ENCODE measurements at regions not wholly inside any gene's neighbourhood (a gene's known extent, or its start where the extent isn't known, plus 50 kb on each side); places are given as distances from the start of the nearest gene placed in this dataset.

DNA sequence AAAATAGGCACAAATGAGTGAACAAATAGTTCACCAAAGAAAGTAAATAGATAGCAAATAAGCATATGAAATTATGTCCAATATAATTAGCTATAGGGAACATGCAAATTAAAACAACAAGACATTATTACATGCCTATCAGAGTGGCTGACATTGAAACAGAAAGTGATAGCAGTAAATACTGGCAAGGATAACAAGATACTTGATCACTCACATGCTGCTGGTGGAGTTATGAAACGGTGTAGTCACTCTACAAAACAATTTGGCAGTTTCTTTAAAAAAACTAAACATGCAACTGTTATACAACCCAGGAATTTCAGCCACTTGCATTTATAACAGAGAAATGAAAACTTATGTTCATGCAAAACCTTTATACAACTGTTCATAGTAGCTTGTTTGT is 439.2 kb upstream of the ACVR2A start:
- no peak for DNase-seq
- intact Hi-C loops (cut with DNase I) = no loop called here

DNA sequence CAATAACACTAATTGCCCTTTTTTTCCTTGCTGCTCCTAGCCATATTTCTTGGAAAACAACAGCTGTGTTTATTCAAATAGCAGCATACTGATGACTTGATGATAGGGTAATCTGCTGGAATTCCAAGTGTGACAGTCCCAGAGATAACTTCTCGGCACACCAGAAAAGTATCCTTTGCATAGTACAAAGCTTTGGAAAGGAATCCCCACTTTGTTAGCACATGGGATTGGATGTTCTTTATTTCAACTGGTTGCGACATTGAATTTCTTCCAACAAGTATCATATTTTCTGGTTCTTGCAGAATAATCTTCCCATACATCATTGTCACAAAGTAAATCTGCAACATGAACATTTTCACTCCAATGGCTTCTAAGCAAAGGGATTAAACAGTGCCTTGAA is 445.8 kb upstream of the ACVR2A start:
- intact Hi-C loops (cut with DNase I) = no loop called here
- no peak for DNase-seq

DNA sequence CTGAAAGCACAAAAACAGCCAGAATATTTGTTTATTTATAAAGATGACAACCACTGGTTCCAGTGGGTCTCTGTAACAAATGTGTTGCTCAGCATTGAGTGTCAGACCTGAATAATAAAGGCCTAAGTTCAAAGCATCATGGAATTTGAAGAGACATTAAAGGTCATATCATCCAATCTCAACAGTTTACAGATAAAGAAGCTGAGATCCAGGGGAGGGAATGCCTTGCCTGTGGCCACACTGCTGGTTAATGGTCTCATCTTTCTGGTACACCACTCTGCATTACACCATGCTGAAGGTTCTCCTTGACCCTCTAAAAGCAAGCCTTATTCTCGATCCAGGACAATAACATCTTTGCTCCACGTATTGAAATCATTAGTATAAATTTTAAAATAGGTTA is 446.5 kb upstream of the ACVR2A start:
- intact Hi-C loops (cut with DNase I) = no loop called here

DNA sequence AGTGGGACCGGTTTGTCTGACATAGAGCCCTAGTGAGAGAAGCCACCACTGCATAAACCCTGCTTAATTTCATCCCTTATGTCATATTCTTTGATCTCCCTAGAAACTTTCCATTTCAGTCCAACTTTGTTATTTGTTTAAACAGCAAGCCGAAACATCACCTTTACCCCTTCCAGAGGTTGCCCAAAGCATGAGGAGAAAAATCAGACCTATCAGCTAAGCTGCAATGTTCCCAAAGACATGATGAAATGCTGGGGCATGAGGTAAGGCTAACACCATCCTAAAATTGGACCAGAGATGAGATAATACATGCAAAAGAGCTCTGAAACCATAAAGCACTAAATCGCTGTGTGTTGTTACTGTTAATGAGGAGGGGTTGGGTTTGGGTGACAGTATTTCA is 447.9 kb upstream of the ACVR2A start:
- intact Hi-C loops (cut with DNase I) = no loop called here
- DNase-seq = no peak

More for the DNA sequence above, 446.5 kb upstream of the ACVR2A start:
- no peak for DNase-seq

DNA sequence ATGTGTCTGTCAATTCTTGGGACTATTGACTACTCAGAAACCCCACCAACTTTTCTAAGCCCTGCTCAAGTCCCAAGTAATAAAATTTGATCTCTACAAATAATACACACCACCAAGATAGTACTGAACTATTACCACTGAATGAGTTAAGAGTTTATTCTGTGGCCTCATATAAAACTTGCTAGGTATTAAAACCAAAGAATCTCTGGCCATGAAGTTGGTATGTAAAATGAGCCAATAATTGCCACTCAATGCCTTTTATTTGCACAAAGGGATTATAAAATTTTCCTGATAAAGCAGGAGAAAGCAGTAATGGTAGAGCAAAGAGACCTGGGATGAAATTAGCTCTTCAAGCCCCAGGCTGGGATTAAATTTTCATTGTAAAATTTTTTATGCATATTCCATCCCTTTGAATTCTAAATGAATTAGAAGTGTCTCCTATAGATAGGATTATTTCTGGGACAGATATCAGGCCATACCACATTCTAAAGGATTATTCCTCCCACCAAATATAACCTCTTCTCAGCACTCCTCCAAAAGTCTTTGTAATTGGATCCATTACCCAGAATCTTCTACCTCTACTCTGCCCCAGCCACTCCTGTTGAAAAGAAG is 450.5 kb upstream of the ACVR2A start:
- intact Hi-C loops (cut with DNase I) = no loop called here
- DNase-seq = no peak

DNA sequence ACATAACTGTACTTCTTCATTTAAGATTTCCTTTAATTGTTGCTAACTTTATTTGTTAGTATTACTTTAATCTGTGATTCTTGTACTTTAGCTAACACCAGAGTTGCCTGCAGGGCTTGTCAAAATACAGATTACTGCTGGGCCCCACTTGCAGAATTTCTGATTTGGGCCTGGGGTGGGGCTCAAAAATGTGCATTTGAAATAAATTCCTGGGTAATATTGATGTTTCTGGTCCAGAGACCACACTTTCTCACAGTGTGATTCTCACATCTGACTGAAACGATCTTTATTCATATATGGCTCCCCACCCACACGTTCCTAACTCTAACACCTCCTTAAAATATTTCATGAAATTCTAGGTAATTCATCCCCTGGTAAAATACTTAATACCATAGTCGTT is 452.6 kb upstream of the ACVR2A start:
- intact Hi-C loops (cut with DNase I) = no loop called here
- DNase-seq = no peak

DNA sequence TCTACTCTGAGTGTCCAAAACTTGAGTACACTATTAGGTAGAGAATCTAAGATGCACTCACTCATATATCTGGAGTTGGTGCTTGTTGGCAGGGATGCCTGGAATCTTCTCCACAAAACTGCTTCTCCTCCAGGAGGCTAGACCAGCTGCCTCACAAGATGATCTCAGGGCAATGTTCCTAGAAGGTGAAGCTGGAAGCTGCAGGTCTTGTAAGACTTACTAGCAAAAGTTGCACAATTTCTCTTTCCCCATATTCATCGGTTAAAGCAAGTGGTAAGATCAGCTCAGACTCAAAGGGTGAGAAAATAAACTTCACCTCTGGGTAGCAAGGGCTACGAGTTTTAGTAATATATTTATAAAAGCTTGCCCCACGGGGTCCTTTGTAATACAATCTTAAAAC is 454.4 kb upstream of the ACVR2A start:
- DNase-seq = no peak
- intact Hi-C loops (cut with DNase I) = no loop called here

DNA sequence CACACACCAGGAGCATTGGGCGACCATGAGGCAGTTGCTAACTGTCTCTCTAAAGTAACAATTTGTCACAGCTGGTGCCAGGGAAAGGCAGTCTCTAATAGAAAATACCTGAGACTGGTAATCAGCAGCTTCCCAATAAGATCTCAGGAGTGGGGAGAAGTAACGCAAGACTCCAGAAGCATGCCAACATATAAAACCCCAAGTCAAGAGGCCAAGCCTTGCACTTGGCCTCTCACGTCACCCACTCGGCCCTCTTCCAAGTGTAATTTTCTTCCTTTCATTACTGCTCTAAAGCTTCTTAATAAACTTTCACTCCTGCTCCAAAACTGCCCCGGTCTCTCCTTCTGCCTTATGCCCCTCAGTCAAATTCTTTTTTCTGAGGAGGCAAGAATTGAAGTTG is 455.6 kb upstream of the ACVR2A start:
- no peak for DNase-seq
- intact Hi-C loops (cut with DNase I) = no loop called here

DNA sequence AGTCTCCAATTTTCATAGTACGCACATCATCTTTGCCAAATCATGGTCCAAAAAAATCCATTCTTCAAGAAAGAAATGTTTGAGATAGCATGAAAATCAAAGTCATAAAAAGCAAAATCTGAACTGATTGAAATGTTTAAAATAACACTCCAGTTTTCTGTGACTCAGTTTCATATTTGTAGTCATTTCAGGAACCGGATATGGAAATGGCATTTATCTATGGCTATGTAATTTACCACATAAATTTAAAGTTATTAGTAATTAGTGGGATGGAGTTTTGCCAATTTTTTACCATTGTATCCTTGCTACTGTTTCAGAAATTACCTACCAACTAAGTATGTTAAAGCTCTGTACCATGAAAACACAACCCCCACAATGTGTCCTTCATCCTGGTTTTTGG is 456.6 kb upstream of the ACVR2A start:
- intact Hi-C loops (cut with DNase I) = no loop called here
- no peak for DNase-seq

DNA sequence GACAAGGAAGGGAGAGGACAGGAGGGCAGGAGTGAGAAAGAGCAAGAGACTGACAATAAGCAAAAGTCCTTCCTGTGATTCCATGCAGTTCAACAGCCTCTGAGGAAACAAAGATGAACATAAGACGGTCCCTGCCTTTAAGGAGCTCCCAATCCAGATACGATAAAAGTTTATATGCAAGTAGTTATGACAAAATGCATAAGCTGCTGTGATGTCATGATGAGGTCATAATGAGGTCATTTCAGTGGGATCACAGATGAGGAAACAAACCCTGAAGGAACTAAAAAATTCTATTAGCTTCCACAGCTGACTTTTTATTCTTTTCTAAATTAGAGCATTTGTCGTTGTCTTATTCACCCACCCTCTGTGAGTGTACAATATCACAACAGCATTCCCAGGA is 458.5 kb upstream of the ACVR2A start:
- intact Hi-C loops (cut with DNase I) = no loop called here

DNA sequence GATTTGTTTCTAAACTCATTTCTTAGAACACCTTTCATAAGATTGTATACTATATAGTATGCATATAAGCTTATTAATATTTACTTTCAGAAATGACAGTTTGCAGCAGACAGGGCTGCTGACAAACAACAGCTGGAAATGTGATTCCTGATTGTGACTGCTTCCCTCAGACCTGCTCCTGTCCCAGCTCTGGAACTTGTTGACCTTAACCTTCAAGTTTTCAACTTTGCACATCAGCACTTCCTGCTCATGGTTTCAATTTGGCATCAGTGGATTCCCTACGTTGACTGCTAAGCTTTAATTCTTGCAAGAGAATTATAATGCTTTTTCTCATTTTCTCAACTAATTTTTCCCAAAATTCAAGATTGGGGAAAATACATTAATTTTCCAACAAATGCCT is 459.2 kb upstream of the ACVR2A start:
- intact Hi-C loops (cut with DNase I) = no loop called here
- DNase-seq = no peak

More for the DNA sequence above, 458.5 kb upstream of the ACVR2A start:
- DNase-seq = no peak

DNA sequence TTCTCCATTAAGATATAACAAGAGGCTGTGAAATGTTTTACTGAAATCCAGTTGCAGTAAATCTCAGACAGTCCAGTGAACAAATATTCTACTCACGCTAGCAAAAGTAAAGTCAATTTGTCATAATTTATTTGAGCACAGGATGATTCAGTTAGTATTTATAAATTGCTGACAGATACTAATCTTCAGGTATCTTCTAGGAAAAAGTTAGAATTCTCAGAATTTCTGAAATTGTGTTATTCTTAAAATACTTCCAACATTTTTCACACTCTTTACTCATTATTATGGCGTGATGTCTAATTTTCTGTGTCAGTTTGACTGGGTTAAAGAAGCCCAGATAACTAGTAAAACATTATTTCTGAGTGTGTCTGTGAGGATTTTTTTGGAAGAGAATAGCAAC is 460.2 kb upstream of the ACVR2A start:
- no peak for DNase-seq
- intact Hi-C loops (cut with DNase I) = no loop called here

DNA sequence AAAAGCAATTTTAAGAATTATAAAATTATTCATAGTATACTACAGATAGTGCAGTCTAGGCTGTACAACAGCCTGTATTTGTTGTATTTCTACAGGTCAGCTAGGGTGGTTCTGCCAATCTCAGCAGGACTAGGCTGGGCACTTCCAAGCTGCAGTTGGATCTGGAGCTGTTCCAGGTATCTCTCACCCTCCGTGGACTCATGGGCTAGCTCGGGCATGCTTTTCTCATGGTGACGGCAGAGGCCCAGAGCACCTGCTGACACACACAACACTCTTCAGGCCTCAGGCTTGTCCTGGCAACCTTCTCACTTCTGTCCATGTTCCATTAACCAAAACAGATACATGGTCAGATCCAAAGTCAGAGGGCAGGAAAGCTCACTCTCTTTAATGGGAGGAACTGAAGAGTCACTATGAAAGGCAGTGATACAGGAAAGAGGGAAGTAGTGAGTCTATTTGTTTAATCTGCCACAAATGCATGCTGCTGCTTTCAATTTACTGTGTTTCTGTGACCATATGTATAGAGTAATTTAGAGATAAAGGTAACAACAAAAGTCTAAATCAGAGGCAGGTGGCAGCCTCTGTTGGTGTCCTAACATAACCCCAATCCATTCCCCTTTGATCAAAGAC is 462.4 kb upstream of the ACVR2A start:
- intact Hi-C loops (cut with DNase I) = no loop called here
- DNase-seq = no peak

DNA sequence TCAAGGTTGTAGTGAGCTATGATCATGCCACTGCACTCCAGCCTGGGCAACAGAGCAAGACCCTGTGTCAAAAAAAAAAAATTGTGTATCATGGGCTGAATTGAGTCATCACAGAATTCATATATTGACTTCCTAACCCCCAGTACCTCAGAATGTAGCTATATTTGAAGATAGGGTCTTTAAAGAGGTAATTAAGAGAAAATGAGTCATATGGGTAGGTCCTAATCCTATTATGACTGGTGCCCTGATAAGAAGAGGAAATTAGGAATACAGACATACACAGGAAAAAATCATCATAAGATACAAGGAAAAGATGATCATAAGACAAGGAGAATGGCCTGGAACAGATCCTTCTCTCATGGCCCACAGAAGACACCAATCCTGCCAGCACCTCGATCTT is 466.4 kb upstream of the ACVR2A start:
- DNase-seq = no peak
- intact Hi-C loops (cut with DNase I) = no loop called here

DNA sequence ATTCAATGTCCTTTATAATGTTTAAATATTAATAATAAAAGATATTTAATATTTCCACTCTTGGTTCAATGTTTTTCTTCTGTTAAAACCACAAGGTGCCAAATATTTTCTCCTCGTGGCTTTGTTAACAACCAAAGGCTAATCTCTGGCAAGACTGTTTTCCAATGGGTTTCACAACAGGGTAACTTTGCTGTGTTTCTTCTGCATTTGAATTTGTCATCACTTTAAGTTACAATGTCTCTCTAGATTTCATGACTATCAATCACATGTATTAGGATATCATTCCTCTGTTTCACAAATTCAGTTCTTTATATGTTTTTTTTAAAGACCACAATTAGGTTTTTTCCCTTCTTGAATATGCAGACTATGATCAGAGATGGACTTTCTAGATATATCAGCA is 469.8 kb upstream of the ACVR2A start:
- intact Hi-C loops (cut with DNase I) = no loop called here
- no peak for DNase-seq

DNA sequence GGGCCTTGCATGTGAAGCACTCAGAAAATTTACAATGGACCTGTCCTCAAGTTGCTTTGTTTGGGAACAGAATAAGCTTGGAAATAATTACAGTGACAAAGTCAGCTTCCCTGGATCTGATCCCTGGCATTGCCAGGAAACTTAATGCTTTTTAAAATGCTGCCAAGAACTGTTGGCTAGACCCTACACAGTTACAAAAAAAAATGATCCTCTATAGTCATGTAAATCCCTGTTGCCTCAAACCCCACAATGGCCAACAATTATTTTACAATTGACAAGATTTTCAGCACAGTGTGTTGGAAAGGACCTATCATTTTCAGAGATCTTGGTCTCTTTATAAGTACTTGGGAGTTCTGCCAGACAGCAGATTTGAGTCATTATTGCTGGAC is 470.4 kb upstream of the ACVR2A start:
- no peak for DNase-seq

DNA sequence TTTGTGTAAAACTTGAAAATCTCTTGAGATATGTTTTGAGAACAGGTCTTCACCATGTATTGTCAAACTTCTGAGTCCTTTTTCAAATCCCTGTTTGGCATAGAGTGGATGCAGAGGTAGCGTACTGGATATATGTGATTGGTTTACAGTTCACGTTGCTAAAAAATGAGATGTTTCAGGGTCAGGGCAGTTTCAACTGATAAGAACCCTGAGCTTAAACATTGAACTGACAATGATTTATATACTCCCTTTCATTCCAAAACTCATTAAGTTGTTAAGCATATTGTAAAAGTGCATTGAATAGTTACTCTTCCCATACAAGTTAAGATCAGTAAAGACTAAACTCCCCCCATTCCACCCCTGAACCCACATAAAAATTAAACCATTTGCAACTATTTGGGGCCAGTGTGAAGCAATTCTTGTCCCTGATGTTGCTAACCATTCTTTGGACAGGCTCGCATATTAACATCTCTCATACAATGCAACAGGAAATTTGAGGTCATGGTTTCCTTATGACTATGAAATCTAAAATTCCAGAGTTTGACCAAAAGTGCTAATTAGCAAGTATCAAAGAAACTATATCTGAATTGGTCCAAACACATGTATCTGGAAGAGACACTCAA is 470.9 kb upstream of the ACVR2A start:
- DNase-seq = no peak
- intact Hi-C loops (cut with DNase I) = no loop called here

More for the DNA sequence above, 470.4 kb upstream of the ACVR2A start:
- intact Hi-C loops (cut with DNase I) = no loop called here

DNA sequence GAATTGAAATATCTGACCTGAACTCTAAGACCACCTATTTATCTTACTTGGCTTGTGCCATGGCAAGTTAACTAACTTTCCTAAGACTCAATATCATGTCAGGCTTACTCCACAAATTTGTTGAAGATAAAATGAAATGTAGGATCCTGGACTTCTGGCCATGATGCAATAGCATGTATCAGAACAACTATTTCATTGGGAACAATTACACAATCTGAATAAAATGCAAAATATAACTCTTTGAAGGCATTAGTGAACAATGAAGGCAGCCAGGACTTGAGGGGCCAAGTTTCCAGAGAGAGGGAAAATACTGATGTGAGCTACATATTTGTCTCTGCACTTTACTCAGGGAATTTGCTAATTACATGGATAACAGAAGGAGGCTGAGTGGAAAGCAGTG is 476.5 kb upstream of the ACVR2A start:
- no peak for DNase-seq
- intact Hi-C loops (cut with DNase I) = no loop called here

DNA sequence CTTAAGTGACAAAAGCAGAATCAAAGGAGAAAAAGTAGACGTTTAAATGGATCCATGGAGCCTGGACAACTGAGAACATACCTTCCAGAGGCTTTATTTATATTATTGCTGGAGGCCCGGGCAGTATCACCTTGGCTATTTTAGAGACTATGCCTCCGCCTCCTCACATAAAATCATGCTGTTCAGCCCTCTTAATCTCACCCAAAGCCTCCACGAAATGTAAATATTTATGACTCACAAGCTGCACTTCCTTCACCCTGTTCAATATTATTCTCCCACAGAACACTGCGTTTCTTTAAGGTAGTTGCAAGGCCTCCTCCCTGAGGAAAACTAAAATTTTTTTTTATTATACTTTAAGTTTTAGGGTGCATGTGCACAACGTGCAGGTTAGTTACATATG is 478.6 kb upstream of the ACVR2A start:
- no peak for DNase-seq
- intact Hi-C loops (cut with DNase I) = no loop called here

DNA sequence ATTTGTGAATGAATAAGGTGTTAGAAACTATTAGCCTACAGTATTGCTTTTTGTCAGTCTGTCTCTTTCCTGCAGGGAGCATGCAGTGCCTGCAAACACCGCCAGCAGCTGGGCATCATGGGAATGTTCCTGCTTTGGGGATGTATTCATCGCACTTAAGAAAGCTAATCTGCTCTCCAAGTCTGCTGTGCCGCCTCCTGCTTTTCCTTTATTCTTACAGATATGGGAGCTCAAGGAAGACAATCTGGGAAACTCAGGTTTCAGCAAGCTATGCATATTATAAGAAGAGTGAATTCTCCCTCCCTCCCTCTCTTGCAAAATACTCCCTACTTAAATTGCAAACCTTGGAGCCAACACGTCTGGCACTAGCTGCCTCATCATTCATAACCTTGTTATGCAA is 479.2 kb upstream of the ACVR2A start:
- peak in 40 of 42 donors; percentile 13 to 88 (median 56) for DNase-seq
- intact Hi-C loops (cut with DNase I) = no loop called here

DNA sequence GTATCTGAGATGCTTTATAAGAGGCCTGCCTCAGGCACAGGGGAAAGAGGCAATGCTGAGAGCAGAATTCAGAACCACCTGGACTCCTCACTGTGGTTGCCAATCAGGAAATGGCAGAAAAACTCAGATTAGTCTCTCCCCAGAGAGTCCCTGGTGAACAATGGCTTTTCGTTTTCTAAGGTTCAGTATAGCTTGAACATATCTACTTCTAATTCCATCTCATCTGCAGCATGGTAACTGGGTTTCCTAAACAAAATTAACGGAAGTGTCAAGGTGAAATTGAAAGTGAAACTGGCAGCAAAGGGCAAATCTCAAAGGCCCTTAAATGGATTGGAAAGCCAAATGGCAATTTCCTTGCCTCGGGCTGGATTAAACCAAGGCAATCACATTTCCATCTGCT is 480.2 kb upstream of the ACVR2A start:
- no peak for DNase-seq
- intact Hi-C loops (cut with DNase I) = no loop called here

Data from head of caudate nucleus (tissue), 42 donors.